PFSK-1 (cell line): ENCODE measurements at regions not wholly inside any gene's neighbourhood (a gene's known extent, or its start where the extent isn't known, plus 50 kb on each side); places are given as distances from the start of the nearest gene placed in this dataset.

Experiments used
- POLR2AphosphoS5 ChIP-seq: IDR thresholded peaks from 2 replicates; pipeline ENCODE4 v1.6.1; 2012; ENCODE audit warnings: low read depth, mild to moderate bottlenecking, control low read depth, low read length, moderate library complexity
- TAF1 ChIP-seq: IDR thresholded peaks from 2 replicates; pipeline ENCODE4 v1.6.1; 2012; ENCODE audit warnings: low read length, control low read depth, borderline replicate concordance; ENCODE audit not compliant: insufficient read depth

- no peak for TF ChIP-seq POLR2AphosphoS5
- no peak for TF ChIP-seq TAF1
Measured at GRCh38 chr13:34216256-34216655, 398.3 kb downstream of the RFC3 start.
